Right kidney (tissue), 1 donor: ENCODE measurements at regions not wholly inside any gene's neighbourhood (a gene's known extent, or its start where the extent isn't known, plus 50 kb on each side); places are given as distances from the start of the nearest gene placed in this dataset.
"Not testable (repeated sequence)": the region's sequence is repeated elsewhere in the genome, so short reads cannot be mapped to it uniquely, and the experiment has no call there.

Experiments used
- DNase-seq: peaks from one replicate; pipeline ENCODE4 v3.0.0-alpha.2; 2016

DNA sequence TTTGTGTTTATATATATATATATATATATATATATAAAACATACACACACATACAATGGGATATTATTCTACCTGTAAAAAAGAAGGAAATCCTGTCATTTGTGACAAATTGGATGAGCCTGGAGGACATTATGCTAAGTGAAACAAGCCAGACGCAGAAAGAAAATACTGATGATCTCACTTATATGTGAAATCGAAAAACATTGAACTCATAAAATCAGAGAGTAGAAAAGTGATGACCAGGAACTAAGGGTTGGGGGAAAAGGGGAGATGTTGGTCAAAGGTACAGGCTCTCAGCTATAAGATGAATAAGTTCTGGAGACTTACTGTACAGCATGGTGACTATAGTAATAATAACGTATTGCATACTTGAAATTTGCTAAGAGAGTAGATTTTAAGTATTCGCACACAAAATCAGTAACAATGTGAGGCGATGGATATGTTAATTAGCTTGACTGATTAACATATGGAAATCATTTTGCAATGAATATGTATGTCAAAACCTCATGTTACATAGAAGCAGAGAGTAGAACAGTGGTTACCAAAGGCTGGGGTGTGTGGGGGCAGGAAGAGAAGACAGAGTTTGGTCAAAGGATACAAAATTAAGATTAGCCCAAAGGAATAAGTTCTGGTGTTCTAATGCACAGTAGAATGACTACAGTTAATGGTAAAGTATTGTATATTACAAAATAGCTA lies 92.3 kb upstream of the PHACTR1 start:
- DNase-seq, result no peak

DNA sequence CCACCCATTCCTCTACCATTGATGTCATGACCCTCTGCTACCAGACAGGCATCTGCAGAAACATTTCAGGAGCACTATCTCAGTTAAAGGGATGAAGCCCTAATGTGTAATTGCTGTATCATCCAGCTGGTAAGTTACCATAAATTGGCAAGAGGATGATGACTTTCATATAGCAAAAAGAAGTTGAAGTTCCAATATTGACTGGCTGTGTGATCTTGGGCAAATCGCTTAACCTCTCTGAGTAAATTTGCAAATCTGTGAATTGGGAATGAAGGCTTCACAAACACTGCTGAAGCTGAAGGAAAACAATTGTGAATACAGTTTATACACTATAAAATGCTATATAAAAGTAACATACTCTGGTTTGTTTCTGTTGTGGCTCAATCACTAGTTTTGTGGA lies 89.5 kb upstream of the PHACTR1 start:
- DNase-seq, result no peak

DNA sequence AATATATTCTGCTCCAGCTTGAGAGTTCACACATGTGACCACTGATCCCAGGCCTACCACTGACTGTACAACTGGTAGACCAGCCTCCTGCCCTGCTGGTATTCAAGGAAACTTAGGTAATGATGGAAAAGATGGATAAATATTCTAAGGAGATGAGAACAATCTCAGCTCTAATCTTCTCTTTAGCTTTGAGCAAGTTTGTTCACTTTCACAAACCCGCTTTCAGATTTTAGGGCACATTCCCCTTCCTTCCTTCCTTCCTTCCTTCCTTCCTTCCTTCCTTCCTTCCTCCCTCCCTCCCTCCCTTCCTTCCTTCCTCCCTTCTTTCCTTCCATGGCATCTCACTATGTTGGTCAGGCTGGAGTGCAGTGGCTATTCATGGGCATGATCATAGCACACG lies 88.2 kb upstream of the PHACTR1 start:
- DNase-seq, result no peak

DNA sequence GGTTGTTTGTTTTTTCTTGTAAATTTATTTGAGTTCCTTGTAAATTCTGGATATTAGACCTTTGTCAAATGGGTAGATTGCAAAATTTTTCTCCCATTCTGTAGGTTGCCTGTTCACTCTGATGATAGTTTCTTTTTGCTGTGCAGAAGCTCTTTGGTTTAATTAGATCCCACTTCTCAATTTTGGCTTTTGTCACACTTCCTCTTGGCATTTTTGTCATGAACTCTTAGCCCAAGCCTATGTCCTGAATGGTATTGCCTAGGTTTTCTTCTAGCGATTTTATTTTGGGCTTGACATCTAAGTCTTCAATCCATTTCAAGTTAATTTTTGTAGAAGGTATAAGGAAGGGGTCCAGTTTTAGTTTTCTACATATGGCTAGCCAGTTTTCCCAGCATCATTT lies 82.8 kb upstream of the PHACTR1 start:
- DNase-seq, result not testable (repeated sequence)

DNA sequence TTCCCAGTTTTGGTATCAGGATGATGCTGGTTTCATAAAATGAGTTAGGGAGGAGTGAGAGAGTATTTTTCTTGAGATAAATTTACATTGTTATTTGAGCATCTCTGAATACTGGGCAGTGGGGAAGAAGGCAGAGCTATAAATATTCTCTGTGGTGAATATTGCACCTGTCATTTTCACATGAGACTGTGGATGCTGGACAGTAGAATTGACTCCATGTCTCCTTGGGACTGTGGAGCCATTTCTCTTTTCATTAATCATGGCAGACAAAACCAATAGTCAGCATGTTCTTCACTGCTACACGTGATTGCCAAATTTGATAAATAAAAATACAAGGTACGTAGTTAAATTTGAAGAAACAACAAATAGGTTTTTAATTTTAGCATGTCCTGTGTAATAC lies 81.2 kb upstream of the PHACTR1 start:
- no peak for DNase-seq

DNA sequence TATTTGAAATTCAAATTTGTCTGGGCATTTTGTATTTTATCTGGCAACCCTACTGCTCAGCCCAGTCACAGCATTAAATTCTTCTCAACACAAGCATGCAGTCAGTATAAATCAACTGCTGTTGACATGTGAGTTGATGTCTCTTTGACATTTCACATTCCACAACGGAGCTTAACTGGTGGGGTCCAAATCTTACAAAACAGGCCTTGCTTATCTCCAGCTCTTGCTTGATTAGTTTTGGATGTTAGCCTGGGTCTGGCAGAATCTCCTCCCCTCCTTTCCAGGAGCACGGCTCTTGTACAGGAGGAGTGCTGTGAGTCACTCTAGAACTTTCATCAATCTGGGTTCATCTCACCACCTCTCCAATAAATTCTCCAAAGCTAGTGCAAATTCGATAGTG lies 80.8 kb upstream of the PHACTR1 start:
- no peak for DNase-seq

DNA sequence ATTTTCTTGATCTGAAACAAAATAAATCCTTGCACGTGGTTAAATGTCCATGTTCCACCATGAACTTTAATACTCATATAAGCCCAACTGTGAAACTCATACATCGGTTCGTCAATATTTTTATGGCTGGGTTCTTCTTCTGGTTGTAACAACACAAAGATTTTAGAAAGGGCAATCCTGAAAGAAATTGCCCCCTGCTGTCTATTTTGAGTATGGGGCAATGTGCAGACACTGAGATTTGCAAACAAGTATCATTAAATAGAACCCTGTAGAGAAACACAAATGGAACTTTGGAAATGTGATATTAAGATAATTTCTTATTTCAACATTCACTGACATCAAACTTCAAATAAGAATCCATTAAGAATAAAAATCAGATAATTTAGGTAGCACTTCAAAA lies 80.2 kb upstream of the PHACTR1 start:
- DNase-seq, result no peak

DNA sequence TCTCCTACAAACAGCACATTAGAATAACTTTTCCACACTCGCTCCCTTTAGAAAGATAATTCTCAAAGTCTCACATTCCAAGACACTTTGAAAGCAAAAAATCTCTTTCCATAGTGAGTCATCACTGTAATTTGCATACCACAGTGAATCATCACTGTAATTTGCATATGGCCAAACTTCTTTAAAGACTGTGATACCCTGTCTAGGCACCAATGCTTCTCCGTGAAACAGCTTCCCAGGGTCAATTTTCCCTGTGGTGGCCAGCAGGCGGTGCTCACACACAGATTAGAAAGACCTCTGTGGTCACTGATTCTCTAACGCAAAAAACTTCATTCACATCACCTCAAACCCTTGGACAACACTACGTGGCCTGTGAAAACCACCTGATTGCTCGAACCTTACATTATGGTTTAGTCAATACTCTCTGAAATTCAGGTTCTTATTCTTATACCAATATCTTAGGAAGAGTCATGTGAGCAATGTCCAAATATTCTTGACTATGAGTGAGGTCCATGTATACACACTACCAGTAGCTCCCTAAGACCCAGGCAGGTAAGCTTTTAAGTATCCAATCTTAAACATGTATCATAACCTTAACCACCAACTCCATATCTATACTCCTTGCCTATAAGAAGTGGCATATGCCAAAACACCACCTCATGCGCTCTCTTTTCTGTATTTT lies 78.5 kb upstream of the PHACTR1 start:
- peak; percentile 19 for DNase-seq

DNA sequence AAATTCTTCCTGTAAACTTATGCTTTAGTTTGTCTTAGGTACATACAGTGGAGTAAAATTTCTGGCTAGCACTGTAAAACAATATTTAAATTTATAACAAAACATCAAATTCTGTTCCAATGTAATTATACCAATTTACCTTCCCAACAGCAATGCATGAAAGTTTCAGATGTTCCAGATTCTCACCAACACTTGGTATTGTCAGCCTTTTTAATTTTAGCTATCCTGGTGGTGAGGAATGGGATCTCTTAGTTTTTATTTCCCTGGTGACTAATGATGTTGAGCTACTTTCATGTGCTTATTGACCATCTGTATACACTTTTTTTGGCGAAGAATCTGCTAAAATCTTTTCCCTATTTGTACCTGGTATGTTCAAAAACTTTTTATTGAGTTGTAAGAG lies 76.1 kb upstream of the PHACTR1 start:
- DNase-seq, result no peak

DNA sequence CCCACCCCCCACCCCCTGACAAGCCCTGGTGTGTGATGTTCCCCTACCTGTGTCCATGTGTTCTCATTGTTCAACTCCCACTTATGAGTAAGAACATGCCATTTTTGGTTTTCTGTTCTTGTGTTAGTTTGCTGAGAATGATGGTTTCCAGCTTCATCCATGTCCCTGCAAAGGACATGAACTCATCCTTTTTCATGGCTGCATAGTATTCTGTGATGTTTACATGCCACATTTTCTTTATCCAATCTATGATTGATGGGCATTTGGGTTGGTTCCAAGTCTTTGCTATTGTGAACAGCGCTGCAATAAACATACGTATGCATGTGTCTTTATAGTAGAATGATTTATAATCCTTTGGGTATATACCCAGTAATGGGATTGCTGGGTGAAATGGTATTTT lies 74.8 kb upstream of the PHACTR1 start:
- not testable (repeated sequence) for DNase-seq

DNA sequence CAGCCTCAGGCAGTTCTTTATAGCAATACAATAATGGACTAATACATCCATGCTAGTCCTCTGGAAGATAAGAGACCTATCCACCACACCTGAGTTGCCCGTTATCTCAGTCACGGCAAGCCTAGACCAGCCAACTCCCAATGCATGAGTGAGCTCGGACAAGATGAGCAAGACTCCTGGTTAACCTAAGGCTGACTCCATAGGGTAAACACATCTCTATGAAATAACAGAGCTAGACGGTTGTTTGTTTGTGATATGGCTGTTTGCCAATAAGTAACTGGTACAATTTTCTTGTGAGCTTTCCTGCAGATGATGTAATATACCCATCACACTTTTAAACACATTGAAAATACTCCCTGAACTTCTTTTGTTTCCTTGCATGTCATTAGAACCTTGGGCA lies 70.6 kb upstream of the PHACTR1 start:
- DNase-seq, result no peak

DNA sequence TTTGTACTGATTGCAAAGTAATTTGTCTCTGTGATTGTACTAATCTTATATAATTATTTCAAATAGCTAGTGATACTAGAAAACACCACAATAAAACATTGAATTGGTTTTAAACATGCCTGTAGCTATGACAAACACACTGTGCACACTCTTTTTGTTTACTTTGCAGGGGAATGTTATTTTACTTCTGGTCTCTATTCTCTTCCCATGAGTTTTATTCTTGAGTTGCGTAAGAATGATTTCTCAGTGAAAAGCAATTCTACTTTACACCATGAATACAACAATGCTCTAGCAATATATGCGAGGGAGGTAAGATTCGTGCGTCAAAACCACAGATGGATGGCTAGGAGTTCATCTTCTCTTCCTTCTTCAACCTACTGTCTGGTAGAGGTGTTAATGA lies 68.4 kb upstream of the PHACTR1 start:
- no peak for DNase-seq

DNA sequence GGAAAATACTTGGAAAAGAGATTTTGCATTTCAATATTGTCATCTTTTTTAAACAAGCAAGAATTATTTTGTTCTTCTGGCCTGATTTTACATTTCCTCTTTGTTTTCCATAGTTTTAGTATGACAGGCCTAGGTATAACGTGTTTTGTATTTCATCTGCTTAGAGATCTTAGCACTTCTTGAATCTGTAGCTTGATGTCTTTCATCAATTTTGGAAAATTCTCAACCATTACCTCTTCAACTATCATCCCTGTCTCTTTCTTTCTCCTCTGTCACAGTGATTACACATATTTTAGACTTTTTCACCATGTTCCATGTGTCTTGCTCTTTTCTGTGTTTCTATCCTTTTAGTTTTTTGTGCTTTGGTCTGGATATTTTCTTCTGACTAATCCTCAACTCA lies 67.2 kb upstream of the PHACTR1 start:
- no peak for DNase-seq

DNA sequence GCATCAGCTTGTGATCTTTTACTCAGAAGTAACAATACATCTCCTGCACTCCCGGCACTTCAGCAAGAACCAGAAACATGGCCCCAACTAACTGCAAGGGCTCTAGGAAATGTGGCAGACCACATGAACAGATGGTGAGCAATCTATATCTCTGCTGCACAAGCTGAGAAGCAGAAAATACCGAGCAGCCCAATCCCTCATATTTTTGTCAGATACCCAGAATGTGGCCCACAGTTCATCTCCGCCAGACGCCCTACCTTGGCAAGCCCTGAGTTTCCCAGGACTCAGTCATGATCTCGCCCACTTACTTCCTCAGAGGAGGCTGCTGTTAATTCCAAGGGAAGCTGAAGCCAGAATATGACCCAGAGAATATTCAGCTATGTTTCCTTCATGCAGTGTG lies 63.1 kb upstream of the PHACTR1 start:
- DNase-seq, result no peak

DNA sequence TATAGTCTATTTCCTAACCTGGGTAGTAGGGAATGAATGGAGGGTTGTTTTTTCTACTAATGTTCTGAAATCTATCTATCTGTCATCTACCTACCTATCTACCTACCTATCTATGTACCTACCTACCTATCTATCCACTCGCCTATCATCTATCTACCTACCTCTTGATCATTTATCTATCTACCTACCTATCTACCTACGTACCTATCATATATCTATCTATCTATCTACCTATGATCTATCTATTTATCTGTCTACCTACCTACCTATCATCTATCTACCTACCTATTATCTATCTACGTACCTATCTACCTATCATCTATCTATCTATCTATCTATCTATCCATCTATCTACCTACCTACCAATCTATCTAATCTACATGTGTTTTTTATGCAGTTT lies 62.5 kb upstream of the PHACTR1 start:
- no peak for DNase-seq

DNA sequence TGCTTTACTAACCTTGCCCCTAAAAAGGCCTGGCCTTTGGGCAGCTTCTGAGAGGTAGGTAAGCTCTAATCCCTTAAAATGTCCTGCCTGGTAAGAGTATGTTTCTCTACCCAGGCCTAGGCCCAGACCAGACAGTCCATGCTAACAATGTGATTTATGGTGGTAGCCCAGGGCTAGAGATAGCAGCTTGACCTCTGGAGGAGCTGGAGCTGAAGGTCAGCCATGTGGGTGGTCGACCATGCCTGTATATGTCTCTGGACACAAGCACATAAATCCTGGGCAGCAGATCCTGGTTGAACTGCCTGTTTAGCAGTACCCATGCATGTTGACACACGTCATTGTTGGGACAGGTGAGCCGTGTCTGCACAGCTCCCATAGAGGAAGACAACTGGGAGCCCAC lies 62.1 kb upstream of the PHACTR1 start:
- DNase-seq, result no peak

DNA sequence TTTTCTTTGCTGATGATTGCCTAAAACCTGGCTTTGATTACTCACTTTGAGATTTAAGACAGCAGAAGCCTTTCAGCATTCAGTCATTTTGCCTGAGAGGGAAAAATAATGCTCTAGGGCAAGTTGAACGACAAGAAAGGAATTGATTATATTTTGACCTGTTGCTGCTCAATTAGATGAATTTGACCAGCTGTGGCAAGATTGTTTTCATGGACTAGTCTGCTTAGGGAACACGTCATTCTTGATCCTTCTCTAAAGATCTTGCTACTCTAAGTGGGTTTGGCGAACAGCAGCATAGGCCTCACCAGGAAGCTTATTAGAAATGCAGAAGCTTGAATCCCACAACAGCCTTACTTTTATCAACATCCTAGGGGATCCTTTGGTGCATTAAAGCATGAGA lies 59.7 kb upstream of the PHACTR1 start:
- DNase-seq, result no peak

DNA sequence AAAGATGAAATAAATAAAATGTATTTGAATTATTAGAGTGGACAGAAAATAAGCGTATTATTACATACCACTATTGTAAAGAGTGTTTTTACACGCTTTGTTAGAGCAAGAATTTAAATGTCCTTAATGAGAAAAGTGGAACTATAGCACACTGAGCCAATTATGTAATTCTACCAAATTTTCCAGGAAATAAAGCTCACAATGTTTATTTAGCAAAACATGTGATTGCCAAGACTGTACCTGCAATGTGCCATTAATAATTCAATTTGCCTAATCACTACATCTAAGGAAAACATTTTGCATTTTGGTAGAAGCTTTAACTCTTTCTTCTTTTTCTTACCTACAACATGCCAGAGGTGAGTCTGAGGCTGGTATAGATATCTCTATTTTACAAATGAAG lies 58.7 kb upstream of the PHACTR1 start:
- DNase-seq, result no peak

DNA sequence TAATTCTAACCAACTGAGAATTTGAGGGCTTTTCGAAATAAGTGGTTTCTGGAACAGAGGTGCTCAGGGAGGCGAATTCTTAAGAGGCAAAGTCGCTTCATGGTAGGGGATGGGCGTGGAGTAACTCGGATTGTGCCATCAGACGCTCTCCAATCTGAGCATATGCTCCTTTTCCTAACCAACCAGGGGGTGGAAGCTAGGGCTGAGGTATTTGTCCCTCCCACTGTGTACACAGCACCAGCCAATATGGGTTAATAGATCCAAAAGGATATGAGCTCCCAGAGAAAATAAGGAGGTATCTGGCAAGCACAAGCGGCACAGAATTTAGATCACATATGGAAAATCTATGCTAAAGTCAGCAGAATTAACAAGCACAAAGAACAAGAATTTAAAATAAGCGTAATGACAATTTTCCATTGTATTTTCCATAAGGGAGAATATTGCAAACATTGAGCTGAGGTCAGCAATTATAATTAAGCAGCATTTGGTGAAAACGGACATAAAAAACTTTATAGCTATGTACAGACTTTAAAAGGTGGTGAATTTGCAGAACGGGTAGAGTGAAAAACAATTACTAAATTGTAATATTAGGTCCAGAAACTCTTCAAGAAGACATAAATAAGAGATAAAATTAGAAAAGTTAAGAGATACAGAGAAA lies 55.0 kb upstream of the PHACTR1 start:
- no peak for DNase-seq
